SKM-1 (cell line): ENCODE measurements at regions not wholly inside any gene's neighbourhood (a gene's known extent, or its start where the extent isn't known, plus 50 kb on each side); places are given as distances from the start of the nearest gene placed in this dataset.
"Not testable (repeated sequence)": the region's sequence is repeated elsewhere in the genome, so short reads cannot be mapped to it uniquely, and the experiment has no call there.

ENCODE experiments used
- DNase-seq: peaks from one replicate; lab custom pipeline; 2025; ENCODE audit not compliant: unreplicated experiment; lab: John Stamatoyannopoulos, UW

DNA sequence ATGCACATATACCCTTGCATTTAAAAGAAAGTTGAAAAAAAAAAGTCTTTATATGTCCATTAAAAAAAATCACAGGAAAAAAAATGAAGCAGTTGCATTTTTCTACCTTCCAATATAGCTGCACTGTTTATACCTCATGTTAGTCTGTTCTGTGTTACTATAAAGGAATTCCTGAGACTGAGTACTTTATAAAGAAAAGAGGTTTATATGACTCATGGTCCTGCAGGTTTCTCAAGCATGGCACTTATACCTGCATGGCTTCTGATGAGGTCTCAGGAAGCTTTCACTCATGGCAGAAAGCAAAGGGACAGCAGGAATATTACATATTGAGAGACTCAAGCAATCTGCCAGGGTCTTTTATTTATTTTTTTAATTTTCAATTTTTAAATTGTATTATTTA lies 277.2 kb upstream of the BCHE start:
- no peak for DNase-seq

DNA sequence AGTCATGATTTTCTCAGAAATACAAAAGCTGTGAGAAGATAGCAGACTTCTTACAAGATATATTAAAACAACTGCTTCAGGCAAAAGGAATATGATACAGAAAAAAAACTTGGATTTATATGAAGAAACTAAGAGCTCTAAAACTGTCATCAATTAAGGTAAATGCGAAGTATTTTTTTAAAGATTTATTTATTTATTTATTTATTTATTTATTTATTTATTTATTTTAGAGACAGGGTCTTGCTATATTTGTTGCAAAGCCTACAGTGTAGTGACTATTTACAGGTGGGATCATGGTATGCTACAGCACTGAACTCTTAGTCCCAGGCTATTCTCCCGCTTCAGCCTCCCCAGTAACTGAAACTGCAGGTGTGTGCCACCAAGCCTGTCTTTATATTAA lies 274.3 kb upstream of the BCHE start:
- no peak for DNase-seq

DNA sequence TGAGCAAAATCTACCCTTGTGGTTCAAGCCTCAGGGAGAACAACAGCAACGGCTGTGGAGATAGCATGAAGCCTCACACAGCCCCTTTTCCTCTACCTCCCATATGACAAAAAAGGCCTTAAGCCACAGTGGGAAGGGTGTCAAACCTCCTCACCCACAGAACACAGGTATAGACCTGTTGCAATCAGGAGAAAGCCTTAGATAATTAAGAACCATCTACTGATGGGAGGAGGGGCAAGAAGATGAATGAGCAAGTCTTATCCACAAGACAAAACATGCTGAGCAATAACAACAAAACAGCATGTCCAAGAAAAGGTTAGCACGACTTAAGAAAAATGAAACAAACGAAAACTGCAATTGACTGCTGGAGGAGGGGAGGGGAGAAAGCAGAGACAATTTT lies 272.9 kb upstream of the BCHE start:
- no peak for DNase-seq

DNA sequence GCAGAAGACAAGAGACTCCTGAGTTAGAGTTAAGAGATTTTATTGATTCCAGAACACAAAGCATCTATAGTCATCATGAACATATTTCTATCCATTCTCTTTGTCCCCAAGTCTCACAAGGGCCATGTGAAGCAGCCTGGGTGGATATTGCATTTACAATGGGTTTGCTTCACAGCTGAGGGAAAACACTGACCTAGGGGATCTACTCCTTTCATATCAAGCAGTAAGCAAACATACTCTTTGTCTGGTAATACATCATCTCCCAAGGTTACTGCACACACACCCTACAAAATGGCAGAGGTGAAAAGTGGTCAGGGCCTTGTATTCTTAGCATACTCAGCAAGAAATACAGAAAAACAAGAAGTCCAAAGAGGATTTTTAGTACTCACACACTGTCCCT lies 267.7 kb upstream of the BCHE start:
- no peak for DNase-seq

DNA sequence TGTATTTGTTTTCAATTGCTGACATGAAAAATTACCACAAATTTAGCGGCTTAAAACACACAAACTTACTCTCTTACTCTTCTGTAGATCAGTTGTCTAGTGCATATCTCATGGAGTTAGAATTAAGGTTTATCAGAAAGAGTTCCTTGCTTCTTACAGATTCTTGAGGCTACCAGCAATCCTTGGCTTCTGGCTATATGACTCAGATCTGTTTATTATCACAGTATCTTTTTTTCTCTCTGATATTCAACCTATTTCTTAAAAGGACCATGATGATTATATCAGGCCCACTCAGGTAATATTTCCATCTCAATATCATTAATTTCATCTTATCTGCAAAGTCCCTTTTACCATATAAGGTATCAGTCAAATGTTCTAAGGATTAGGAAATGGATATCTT lies 263.5 kb upstream of the BCHE start:
- no peak for DNase-seq

DNA sequence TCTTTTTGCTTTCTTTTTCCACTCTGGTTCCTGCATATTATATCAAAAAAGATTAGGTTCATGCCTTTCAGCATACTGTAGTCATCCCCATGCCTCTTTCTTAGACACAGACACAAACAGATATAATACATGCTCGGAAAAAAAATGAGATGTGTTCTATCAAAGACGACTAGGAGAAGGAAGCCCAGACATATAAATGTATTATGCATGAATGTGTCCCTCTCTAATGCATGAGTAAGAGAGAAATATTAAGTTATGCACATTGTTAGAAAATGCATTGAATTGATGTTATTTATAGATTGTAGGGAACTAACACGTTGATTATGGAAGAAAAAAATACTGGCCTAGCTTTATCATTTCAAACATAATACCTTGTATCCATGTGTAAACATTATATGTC lies 252.4 kb upstream of the BCHE start:
- DNase-seq: no peak

DNA sequence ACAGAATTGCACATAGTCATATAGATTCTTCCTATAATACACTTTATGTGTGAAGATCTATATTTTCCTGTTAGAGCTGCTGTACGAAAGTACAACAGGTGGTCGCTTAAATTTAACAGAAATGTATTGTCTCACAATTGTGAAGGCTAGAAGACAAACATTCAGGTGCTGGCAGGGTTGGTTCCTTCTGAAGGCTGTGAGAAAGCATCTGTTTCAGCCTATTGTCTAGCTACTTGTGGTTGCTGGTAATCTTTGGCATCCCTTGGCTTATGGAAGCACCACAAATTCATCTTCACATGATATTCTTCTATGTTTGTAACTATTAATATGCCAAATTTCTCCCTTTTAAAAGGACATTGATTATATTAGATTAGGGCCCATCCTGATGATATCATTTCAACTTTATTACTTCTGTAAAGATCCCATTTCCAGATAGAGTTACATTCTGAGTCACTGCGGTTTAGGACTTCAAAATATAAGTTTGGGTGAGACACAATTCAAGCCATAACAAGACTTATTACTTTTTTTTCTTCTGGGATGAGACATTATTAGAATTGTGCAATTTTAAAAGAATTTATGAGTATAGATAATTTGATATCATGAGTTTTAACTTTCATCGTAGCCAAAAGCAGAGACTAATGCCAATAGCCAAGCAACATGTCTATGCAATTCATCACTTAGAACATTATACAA lies 248.1 kb upstream of the BCHE start:
- no peak for DNase-seq

DNA sequence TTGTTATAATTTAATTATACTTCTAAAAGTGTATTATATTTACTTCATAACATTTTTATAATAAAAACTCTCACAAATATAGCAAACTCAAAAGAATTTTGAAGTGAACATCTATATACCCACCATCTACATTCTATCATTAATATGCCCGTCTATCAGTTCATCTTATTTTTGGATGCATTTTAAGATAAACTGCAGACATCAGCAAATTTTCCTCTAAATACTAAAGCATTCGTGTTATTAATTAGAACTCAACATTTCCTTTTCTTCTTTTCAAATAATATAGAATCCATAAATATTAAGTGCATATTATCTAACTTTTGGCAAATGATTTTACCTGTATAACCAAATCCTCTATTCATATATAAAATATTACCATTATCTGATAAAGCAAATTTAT lies 242.9 kb upstream of the BCHE start:
- DNase-seq: no peak

DNA sequence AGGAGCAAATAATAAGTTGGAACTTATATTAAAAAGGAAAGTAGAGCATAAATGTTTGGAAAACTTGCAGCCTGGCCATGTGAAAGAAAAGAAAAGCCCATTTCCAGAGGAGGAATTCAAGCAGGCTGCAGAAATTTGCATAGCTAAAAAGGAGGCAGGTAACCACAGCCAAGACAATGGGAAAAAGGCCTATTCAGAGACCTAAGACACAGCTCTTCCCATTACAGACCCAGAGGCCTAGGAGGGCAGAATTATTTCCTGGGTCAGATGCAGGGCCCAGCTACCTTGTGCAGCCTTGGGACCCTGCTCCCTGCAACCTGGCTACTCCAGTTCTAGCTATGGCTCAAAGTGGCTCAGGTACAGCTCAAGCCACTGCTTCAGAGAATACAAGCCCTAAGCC lies 234.6 kb upstream of the BCHE start:
- DNase-seq: no peak

DNA sequence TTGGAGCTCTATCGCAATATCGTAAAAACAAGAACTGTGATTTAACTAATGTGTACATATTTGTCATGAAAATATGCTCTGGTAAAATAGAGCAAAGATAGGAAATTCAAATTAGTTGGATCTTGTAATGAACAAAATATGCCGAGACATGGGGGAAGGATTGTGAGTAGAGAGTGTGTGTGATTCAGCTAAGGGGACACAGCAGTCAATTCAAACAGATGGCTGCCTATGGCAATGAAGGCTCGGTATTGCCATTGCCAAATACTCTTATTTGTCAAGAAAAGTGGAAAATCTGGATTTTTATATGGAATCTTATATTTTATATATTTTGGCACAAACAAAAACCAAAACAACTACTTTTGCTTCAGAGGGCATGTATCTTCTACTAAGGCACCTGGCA lies 227.3 kb upstream of the BCHE start:
- no peak for DNase-seq

DNA sequence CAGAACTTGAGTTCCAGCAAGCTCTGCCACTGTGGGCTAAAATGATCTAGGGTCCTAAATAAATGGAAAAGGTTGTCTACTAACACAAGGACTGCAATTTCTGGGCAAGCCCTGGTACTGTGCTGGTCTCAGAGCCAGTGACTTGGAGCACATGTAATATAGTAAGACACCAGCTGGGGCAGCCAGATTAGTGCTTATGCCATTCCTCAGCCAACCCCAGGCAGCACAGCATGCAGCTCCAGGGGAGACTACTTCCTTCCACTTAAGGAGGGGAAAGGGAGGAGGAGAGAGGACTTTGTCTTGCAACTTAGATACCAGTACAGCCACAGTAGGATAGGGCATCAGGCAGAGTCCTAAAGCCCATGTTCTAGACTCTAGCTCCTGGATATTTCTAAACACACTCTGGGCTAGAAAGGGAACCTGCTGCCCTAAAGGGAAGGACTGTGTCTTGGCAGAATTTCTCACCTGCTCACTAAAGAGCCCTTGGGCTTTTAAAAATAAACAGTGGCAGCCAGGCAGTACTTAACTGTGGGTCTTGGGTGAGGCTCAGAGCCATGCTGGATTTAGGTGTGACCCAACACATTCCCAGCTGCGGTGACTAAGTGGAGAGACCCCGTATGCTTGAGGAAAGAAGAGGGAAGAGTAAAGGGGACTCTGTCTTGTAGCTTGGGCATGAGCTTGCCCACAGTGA lies 223.7 kb upstream of the BCHE start:
- DNase-seq: no peak

DNA sequence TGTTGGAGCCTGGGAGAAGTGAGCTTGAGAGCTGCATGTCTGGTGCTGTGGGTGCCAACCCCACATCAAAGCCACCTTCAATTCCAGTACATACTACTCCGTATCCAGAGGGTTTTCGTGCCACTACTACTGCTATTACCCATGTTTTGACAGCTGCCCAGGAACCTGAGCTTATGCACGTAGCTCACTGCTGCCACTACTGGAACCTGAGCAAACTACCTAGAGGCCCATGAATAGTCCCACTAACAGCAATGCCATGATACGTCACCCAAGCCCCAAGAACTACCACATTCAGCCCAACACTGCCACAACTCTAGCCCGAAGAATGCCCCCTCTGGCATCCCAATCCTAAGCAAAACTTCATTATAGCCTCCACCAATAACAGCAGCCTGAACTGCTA lies 215.2 kb upstream of the BCHE start:
- DNase-seq: no peak

DNA sequence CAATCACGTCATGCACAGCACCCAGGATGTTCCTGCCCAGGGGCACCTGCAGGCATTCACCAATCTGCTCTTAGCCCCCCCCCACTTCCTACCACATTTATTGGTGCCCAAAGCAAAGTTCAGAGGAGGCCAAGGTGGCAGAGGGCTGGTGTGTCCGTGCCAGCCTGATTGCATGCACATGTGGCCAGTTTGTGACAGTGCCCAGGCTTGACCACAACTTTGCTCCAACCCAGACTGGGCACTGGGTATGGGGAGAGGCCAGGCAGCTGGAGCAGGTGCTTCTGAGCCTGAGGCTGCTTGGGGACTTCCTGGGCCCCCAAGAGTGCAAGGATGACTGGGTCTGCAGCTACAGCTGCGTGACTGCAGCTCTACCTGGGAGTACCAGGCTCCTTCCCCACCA lies 192.3 kb upstream of the BCHE start:
- DNase-seq: no peak

DNA sequence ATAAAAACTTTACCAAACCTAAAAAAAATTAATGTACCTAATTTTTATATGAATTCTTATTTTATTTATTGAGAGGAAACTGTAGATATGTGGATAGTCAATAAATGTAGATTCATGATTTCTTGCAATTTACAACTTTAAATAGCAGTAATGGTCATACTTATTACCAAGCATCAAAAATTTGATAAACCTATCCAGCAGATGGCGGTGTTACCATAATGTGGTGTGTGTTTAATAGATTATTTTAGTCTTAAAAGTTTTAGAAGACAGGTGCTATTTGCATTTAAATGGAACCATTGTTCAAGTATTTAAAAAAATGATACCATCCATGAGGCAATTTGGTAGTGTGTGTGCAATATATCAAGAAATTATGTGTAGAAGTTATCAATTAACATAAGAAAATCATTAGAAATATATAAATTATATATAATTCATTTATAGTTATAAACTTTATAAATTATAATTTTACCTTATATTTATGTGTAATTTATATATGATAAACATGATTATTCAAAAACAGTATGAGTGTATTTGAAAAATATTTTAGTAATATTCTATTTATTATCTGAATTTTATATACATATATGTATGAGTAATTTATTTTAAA lies 176.0 kb upstream of the BCHE start:
- peak; percentile 36 for DNase-seq

DNA sequence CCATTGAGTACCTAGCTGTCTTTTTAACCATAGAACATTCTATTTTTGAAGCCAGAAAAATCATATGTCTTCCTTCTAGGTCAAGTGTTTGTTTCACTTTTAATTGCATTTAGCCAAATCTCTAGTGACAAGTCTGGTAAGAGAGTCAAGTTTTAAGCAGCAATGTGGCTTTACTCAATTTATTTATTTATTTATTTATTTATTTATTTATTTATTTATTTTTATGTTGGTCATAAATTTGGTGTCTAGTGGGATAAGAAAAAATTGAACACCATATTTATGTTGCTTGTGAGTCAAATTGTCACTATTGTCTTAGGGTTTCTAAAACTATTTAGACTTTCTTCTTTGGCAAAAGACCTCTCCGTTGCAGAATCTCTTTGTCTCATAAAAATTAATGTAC lies 174.5 kb upstream of the BCHE start:
- no peak for DNase-seq

DNA sequence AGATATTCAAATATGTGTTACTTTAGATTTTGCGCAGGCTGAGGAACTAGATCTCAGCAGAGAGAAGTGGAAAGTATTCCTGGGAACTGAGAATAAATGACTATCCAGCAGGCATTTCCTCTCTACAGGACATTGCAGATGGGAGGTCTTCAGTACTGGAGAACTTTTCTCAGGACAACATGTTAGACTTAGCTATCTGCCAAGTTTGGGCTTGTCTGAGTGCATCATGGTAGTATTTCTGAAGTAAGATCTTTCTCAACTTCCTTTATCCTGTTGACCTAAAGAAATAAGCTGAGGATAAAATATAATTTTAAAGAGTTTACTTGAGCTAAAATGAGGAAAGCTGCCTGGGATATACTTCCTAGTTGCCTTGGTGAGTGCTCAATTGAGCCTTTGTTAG lies 167.9 kb upstream of the BCHE start:
- no peak for DNase-seq

DNA sequence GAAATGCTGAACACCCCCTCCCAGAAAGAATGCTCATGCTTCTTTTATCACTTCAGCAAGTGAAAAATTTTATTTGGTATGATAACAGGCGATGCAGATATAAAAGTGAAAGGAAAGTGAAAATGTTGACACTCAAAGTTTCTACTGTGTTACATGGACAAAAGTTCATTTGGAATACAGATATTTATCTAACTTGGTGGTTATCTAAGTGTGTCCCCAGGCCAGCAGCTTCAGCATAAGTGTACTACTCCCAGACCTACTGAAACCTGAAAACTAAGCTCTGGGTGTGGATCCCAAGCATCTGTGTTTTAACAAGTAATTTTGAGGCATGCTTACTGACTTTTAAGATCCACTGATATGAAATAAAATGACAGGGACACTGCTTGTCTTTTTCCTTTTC lies 157.1 kb upstream of the BCHE start:
- DNase-seq: no peak

DNA sequence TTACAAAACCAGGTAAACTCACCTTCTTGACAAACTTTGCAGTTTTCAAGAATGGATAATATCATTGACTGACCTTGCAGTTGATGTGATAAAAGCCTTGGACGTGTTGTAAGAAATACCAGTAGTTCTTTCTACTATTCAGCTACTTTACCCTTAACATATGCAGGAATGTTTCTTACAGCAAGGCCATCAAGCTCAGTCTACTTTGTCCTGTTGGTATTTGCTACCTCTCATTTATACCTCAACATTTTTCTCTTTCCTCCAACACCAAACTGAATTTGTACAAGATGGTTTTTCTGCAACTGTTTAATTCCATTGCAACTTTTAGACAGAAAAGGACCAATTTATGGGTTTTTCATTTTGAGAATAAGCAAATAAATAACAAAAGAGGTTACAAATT lies 147.4 kb upstream of the BCHE start:
- no peak for DNase-seq

DNA sequence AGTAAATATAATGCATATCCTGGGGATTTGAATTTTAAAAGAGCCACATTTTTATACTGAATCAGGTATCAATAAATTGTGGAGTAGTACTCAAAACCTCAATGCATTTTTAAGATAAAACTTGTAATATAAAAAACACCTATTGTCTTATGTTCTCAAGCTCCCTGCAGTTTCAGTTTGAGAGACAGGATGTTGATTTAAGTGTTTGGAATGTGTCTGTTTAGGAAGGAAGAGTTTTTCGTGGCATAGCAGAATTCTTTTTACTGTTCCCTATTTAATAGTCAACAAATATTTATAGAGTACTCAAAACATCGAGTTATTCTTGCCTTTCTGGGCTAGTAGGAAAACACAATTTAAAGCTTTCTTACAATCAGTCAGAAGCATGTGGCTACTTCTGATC lies 146.1 kb upstream of the BCHE start:
- DNase-seq: no peak

DNA sequence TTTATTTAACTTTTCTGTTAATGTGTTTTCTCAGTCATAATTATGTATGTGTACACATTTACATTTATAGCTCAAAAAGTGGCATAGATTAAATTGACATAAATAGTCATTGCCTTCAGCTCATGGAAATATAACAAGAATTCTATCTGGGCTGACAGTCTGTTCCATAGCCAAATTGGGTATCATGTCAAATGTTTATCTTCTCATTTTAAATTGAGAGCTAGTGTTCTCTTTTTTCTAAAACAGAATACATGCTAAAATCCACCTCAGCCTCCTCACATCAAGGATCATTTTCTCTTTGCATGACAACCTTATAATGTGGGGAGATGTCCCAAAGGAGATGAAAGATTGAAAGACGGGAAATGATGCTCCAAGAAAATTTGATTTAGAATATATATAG lies 144.1 kb upstream of the BCHE start:
- no peak for DNase-seq

DNA sequence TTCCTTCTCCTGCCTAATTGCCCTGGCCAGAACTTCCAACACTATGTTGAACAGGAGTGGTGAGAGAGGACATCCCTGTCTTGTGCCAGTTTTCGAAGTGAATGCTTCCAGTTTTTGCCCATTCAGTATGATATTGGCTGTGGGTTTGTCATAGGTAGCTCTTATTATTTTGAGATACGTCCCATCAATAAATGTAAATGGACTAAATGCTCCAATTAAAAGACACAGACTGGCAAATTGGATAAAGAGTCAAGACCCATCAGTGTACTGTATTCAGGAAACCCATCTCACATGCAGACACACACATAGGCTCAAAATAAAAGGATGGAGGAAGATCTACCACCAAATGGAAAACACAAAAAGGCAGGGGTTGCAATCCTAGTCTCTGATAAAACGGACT lies 123.6 kb upstream of the BCHE start:
- DNase-seq: not testable (repeated sequence)

DNA sequence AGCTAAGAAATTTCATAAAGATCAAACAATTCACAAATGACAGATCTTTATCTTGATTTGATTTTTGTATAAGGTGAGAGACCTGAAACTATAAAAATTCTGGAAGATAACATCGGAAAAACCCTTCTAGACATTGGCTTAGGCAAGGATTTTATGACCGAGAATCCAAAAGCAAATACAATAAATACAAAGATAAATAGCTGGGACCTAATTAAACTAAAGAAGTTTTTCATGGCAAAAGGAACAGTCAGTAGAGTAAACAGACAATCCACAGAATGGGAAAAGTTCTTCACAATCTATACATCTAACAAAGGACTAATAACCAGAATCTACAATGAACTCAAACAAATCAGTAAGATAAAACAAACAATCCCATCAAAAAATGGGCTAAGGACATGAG lies 116.9 kb upstream of the BCHE start:
- DNase-seq: no peak

DNA sequence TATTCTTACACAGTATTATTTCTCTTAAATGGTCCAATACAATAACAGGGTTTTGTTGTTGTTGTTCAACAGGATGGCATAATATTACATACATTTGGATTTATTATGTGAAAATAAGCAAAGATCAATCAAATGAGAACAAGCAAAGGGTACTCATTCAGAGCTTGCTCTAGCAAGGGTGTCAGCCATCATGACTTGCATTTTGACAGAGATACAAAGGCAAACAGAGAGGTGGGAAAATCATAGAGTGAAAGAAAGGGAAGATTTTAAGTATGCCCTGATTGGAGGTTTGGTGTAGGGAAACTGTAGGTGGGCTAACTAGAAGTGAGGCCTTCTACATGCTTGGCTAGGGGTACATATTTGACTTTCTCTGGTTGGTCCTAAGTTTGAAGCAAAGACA lies 109.1 kb upstream of the BCHE start:
- DNase-seq: no peak
